Lower leg skin (tissue), 3 donors: ENCODE measurements at regions not wholly inside any gene's neighbourhood (a gene's known extent, or its start where the extent isn't known, plus 50 kb on each side); places are given as distances from the start of the nearest gene placed in this dataset.

Experiments used
- POLR2A ChIP-seq, 2 donors: fragments of 450-650 bp; IDR thresholded peaks; one replicate each; pipeline ENCODE4 v1.6.1; 2016 to 2017; ENCODE audit warnings: antibody characterized with exemption in 2 of 2, mild to moderate bottlenecking in 1 of 2, moderate library complexity in 1 of 2
- TF ChIP-seq, protein P1 (sequence below), 3 donors: fragments of 450-650 bp; IDR thresholded peaks; one replicate each; pipeline ENCODE4 v1.5.1; 2016; ENCODE audit warnings: antibody characterized with exemption in 3 of 3, mild to moderate bottlenecking in 3 of 3, moderate library complexity in 2 of 3

DNA sequence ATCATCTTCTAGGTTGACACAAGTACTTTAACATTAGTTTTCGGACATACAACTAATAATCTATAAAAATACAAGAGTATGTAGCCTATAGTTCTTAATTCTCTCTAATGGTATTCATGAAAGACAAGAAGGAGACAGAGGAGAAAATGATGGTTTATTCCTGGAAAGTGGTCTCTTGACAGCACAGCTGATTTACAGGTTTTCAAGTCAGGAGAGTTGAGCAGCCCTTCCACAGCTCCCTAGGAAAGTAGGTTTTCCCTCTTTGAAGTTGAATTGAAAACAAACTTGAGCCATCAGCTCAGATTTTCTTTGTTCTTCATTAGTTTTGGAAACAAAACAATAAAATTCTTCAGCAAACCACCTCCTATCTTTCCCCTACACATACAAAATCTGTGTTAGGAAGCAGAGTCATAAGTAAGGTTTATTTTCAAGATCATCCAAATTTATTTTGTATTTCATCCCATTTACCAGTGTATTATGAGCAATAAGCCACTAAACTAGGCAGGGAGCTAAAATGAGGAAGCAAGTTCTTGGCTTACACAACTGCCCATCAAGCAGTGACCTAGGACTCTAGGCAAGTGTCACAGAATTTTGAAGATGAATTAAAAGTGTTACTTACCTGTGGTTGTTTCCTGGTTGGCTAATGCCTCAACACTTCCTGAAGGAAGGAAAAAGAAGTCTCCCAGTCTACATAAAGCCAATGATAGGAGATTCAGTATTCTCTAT lies 357.0 kb downstream of the BCAT1 start:
- TF ChIP-seq, protein P1, sequence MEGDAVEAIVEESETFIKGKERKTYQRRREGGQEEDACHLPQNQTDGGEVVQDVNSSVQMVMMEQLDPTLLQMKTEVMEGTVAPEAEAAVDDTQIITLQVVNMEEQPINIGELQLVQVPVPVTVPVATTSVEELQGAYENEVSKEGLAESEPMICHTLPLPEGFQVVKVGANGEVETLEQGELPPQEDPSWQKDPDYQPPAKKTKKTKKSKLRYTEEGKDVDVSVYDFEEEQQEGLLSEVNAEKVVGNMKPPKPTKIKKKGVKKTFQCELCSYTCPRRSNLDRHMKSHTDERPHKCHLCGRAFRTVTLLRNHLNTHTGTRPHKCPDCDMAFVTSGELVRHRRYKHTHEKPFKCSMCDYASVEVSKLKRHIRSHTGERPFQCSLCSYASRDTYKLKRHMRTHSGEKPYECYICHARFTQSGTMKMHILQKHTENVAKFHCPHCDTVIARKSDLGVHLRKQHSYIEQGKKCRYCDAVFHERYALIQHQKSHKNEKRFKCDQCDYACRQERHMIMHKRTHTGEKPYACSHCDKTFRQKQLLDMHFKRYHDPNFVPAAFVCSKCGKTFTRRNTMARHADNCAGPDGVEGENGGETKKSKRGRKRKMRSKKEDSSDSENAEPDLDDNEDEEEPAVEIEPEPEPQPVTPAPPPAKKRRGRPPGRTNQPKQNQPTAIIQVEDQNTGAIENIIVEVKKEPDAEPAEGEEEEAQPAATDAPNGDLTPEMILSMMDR (IDR thresholded peaks at IDR 0.05) = no peak
- no peak for TF ChIP-seq POLR2A (IDR thresholded peaks at IDR 0.05)
